Endothelial cell of umbilical vein (primary cell): ENCODE measurements at regions not wholly inside any gene's neighbourhood (a gene's known extent, or its start where the extent isn't known, plus 50 kb on each side); places are given as distances from the start of the nearest gene placed in this dataset.

Source experiments
- BruUV-seq: library from RNA; stranded (reverse); fragments of 400-500 nt; replicated peaks from 2 replicates; lab custom pipeline; 2021; lab: Mats Ljungman, UMichigan
- CTCF ChIA-PET: fragments of 300-600, 350-600 bp; sonication (Branson Sonifier 250); formaldehyde crosslinking; loops from one replicate; lab custom pipeline; 2021; ENCODE audit warnings: antibody characterized with exemption, inconsistent platforms; lab: Charles Lee
- POLR2A ChIA-PET: fragments of 300-600, 350-600 bp; sonication (Branson Sonifier 250); formaldehyde crosslinking; loops from one replicate; lab custom pipeline; 2021; ENCODE audit warnings: antibody characterized with exemption, inconsistent platforms; lab: Charles Lee
- DNase-seq: peaks from one replicate; pipeline ENCODE4 v3.0.0-alpha.2; 2011; ENCODE audit warnings: low read depth, low spot score
- FAIRE-seq: peaks from 2 replicates; lab custom pipeline; 2011; peaks lifted over from hg19 to GRCh38; lab: Jason Lieb, UNC
- H2AFZ ChIP-seq: 2 replicates; pipeline ENCODE4 v1.6.0; 2012; ENCODE audit warnings: low read depth, low read length, control low read depth, inconsistent platforms
- H3K27ac ChIP-seq: 2 replicates; pipeline ENCODE4 v1.5.1; 2011; ENCODE audit warnings: low read depth, mild to moderate bottlenecking, control low read depth, low read length, moderate library complexity; ENCODE audit not compliant: insufficient read depth
- H3K27me3 ChIP-seq, 2 experiments: 2 replicates each; pipeline versions ENCODE4 v1.6.0 to v1.6.1; 2011; ENCODE audit warnings: low read length in 2 of 2, mixed read lengths in 1 of 2; ENCODE audit not compliant: control insufficient read depth in 2 of 2, insufficient read depth in 2 of 2
- H3K36me3 ChIP-seq, 2 experiments: 2 replicates in 1 of 2; 3 replicates in 1 of 2; pipeline ENCODE4 v1.5.1; 2011; ENCODE audit warnings: low read length in 2 of 2, mild to moderate bottlenecking in 1 of 2, moderate library complexity in 1 of 2; ENCODE audit not compliant: control insufficient read depth in 2 of 2, insufficient read depth in 2 of 2; ENCODE audit errors: extremely low read depth in 1 of 2
- H3K4me1 ChIP-seq: 3 replicates; pipeline ENCODE4 v1.5.1; 2011; ENCODE audit warnings: mild to moderate bottlenecking, low read length; ENCODE audit not compliant: control insufficient read depth, insufficient read depth; ENCODE audit errors: extremely low read depth
- H3K4me2 ChIP-seq: 2 replicates; pipeline ENCODE4 v1.6.1; 2011; ENCODE audit warnings: low read length, control low read depth, mixed read lengths; ENCODE audit not compliant: insufficient read depth
- H3K4me3 ChIP-seq, 3 experiments: fragments of 200-600 bp in 1 of 3; sonication (generic), shearing (Covaris generic) in 1 of 3; replicated peaks in 1 of 3; 2 replicates each; pipeline ENCODE4 v1.5.1; 2011 to 2016; ENCODE audit warnings: control low read depth in 3 of 3, low read length in 3 of 3, mild to moderate bottlenecking in 2 of 3, inconsistent platforms in 1 of 3, low read depth in 1 of 3, moderate library complexity in 1 of 3; ENCODE audit not compliant: insufficient read depth in 1 of 3
- H3K79me2 ChIP-seq: 2 replicates; pipeline ENCODE4 v1.6.0; 2012; ENCODE audit warnings: low read length, inconsistent platforms; ENCODE audit not compliant: control insufficient read depth, insufficient read depth
- H3K9ac ChIP-seq: replicated peaks from 2 replicates; pipeline ENCODE3; 2011; ENCODE audit warnings: low read length, control low read depth; ENCODE audit not compliant: insufficient read depth; ENCODE audit errors: extremely low read depth
- H3K9me1 ChIP-seq: replicated peaks from 3 replicates; pipeline ENCODE4 v1.6.0; 2011; ENCODE audit warnings: mild to moderate bottlenecking, low read length; ENCODE audit not compliant: control insufficient read depth, insufficient read depth; ENCODE audit errors: extremely low read depth
- H3K9me3 ChIP-seq: replicated peaks from 2 replicates; pipeline ENCODE4 v1.5.1; 2012; ENCODE audit warnings: low read length, inconsistent platforms; ENCODE audit not compliant: control insufficient read depth, insufficient read depth
- H4K20me1 ChIP-seq: replicated peaks from 2 replicates; pipeline ENCODE3; 2011; ENCODE audit warnings: mild to moderate bottlenecking, low read length; ENCODE audit not compliant: control insufficient read depth, insufficient read depth; ENCODE audit errors: extremely low read depth
- EZH2 ChIP-seq: IDR thresholded peaks from 2 replicates; pipeline ENCODE4 v1.6.1; 2012; ENCODE audit warnings: borderline replicate concordance, low read depth, mild to moderate bottlenecking, moderate library complexity, low read length, inconsistent platforms; ENCODE audit not compliant: severe bottlenecking
- FOS ChIP-seq: IDR thresholded peaks from 2 replicates; pipeline ENCODE4 v1.6.1; 2011; ENCODE audit warnings: mild to moderate bottlenecking, low read length, moderate library complexity, borderline replicate concordance; ENCODE audit not compliant: insufficient read depth
- GATA2 ChIP-seq: IDR thresholded peaks from 2 replicates; pipeline ENCODE4 v1.7.0; 2011; ENCODE audit warnings: low read depth, mild to moderate bottlenecking, moderate library complexity, mixed read lengths, low read length; ENCODE audit not compliant: insufficient read length, insufficient read depth
- JUN ChIP-seq: IDR thresholded peaks from 2 replicates; pipeline ENCODE4 v1.6.1; 2011; ENCODE audit warnings: borderline replicate concordance, low read depth; ENCODE audit not compliant: insufficient read length, insufficient read depth
- MYC ChIP-seq: IDR thresholded peaks from one replicate; pipeline ENCODE4 v1.6.1; 2011; ENCODE audit warnings: mild to moderate bottlenecking, low read depth, low read length
- POLR2A ChIP-seq: IDR thresholded peaks from 2 replicates; pipeline ENCODE4 v1.6.1; 2012; ENCODE audit warnings: low read depth, mild to moderate bottlenecking, control low read depth, low read length
- POLR2AphosphoS5 ChIP-seq: IDR thresholded peaks from 2 replicates; pipeline ENCODE4 v1.6.1; 2012; ENCODE audit warnings: low read depth, mild to moderate bottlenecking, control low read depth, low read length, moderate library complexity; ENCODE audit not compliant: insufficient read depth
- dilution Hi-C: fragments of 300-500 bp; cut with MboI; formaldehyde crosslinking; loops from one replicate; pipeline ENCODE4 v1.15.0; 2019; ENCODE audit warnings: low sequenced_read_pairs; ENCODE audit not compliant: extremely low pct_ligation_motif_present
- intact Hi-C: fragments of 100-400 bp; cut with micrococcal nuclease; formaldehyde crosslinking; loops from one replicate; pipeline ENCODE4 v1.10.0; 2022
- TF ChIP-seq, protein P1 (sequence below), 2 donors: IDR thresholded peaks; 1 replicate in 1 of 2; 2 replicates in 1 of 2; pipeline ENCODE4 v1.5.1; 2011; ENCODE audit warnings: low read length in 2 of 2, mild to moderate bottlenecking in 2 of 2, moderate library complexity in 2 of 2, control low read depth in 1 of 2, inconsistent platforms in 1 of 2, low read depth in 1 of 2; ENCODE audit not compliant: insufficient read depth in 1 of 2; ENCODE audit errors: extremely low read depth in 1 of 2
- TF ChIP-seq, protein P2 (sequence below): IDR thresholded peaks from 2 replicates; pipeline ENCODE4 v1.6.1; 2011; ENCODE audit not compliant: insufficient read depth, insufficient read length

DNA sequence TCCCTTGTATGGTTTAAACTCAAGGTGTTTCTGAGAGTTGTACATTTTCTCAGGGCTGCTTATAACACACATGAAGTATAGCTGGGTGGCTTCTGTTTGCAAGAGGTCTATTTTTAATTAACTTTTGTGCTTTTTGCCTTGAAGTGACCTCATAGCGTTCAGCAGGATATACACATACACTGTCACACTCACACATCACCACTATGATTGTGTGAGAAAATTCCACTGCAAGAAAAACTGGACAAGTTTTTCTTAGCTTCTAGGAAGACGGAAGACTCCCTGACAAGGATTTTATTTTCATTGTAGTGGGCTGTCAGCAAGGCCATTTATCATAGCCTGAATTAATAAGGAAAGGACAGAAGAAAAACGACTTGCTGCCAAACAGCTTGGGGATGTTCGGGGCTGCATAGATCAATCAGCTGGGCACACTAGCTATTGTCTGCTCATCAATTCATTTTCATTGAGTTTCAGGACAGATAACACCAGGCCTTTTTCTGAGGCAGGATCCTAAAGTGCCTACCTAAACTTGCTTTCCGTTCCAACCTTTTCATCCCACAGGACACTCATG lies 192.8 kb upstream of the CRBN start:
- H3K9ac ChIP-seq = no peak overlapping the region
- H3K4me3 ChIP-seq = no peak overlapping the region
- no peaks in the 10 kb centered on the region for H4K20me1 ChIP-seq
- no peaks in the 10 kb centered on the region for H3K27me3 ChIP-seq
- H3K9me1 ChIP-seq = no peaks in the 10 kb centered on the region
- no peaks in the 10 kb centered on the region for H3K79me2 ChIP-seq
- TF ChIP-seq JUN (no peak), POLR2A (no peak)
- no peak overlapping the region for H3K27ac ChIP-seq
- no peaks in the 10 kb centered on the region for H3K4me1 ChIP-seq
- no TSS peak for BruUV-seq
- ChIA-PET CTCF (no interaction called here), POLR2A (no interaction called here)
- H3K36me3 ChIP-seq = no peaks in the 10 kb centered on the region
- dilution Hi-C loops (no loop called here), intact Hi-C loops (no loop called here)
- FAIRE-seq = no peak
- no peaks in the 10 kb centered on the region for H3K9me3 ChIP-seq
- no peak overlapping the region for H3K4me2 ChIP-seq
- H2AFZ ChIP-seq = no peak overlapping the region
- DNase-seq = no peak

DNA sequence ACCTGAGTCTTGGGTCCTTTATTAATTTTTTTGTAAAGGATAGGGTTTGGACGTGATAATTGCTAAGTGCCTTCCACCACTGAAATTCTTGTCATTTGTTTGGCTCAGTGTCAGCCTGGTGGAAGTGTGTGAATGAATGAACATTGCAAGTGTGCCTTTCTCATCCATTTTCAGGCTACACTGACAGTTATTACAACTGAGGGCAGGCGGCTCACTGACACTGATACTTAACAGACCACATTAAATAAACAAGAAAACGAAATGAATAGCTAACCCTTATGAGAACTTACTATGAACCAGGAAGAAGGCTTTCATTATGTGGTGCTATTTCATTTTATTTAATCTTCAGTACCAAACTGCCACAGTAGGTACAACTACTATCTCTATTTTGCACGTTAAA lies 188.8 kb upstream of the CRBN start:
- Histone ChIP-seq H3K4me1 (no peaks in the 10 kb centered on the region), H3K27me3 (no peaks in the 10 kb centered on the region), H3K9ac (no peak overlapping the region), H3K4me2 (no peak overlapping the region), H3K36me3 (no peaks in the 10 kb centered on the region), H3K9me1 (no peaks in the 10 kb centered on the region), H2AFZ (no peak overlapping the region), H3K4me3 (no peak overlapping the region), H3K9me3 (peaks cover 5% of the 10 kb centered on the region), H3K27ac (no peak overlapping the region), H4K20me1 (no peaks in the 10 kb centered on the region), H3K79me2 (no peaks in the 10 kb centered on the region)
- intact Hi-C loops (no loop called here), dilution Hi-C loops (no loop called here)
- FAIRE-seq = no peak
- no TSS peak for BruUV-seq
- TF ChIP-seq POLR2A (no peak), POLR2AphosphoS5 (no peak), MYC (no peak), JUN (no peak), FOS (no peak), EZH2 (no peak), GATA2 (no peak)
- TF ChIP-seq, protein P1, sequence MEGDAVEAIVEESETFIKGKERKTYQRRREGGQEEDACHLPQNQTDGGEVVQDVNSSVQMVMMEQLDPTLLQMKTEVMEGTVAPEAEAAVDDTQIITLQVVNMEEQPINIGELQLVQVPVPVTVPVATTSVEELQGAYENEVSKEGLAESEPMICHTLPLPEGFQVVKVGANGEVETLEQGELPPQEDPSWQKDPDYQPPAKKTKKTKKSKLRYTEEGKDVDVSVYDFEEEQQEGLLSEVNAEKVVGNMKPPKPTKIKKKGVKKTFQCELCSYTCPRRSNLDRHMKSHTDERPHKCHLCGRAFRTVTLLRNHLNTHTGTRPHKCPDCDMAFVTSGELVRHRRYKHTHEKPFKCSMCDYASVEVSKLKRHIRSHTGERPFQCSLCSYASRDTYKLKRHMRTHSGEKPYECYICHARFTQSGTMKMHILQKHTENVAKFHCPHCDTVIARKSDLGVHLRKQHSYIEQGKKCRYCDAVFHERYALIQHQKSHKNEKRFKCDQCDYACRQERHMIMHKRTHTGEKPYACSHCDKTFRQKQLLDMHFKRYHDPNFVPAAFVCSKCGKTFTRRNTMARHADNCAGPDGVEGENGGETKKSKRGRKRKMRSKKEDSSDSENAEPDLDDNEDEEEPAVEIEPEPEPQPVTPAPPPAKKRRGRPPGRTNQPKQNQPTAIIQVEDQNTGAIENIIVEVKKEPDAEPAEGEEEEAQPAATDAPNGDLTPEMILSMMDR (IDR thresholded peaks at IDR 0.05; ENCODE audit: extremely low read depth in 1 of 2, insufficient read depth in 1 of 2, low read depth in 1 of 2, low read length in 2 of 2) = no peak
- TF ChIP-seq, protein P2, sequence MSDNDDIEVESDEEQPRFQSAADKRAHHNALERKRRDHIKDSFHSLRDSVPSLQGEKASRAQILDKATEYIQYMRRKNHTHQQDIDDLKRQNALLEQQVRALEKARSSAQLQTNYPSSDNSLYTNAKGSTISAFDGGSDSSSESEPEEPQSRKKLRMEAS = no peak
- ChIA-PET CTCF (no interaction called here), POLR2A (no interaction called here)
- no peak for DNase-seq
